B cell (primary cell): ENCODE measurements at regions not wholly inside any gene's neighbourhood (a gene's known extent, or its start where the extent isn't known, plus 50 kb on each side); places are given as distances from the start of the nearest gene placed in this dataset.

Experiments
- ATAC-seq: fragments of 200-7000 bp; cut with Tn5 transposase; one replicate; pipeline ENCODE4 v1.10.0; 2021; ENCODE audit warnings: low read depth, mild to moderate bottlenecking, moderate number of reproducible peaks, moderate library complexity
- CTCF ChIA-PET: fragments of 350-600 bp; sonication (Branson Sonifier 250); formaldehyde crosslinking; loops from one replicate; lab custom pipeline; 2021; ENCODE audit warnings: antibody characterized with exemption, inconsistent platforms; lab: Charles Lee
- POLR2A ChIA-PET: fragments of 350-600 bp; sonication (Branson Sonifier 250); formaldehyde crosslinking; loops from one replicate; lab custom pipeline; 2021; ENCODE audit warnings: antibody characterized with exemption; lab: Charles Lee
- DNase-seq: peaks from one replicate; pipeline ENCODE4 v3.0.0; 2013
- H2AFZ ChIP-seq: 2 replicates; pipeline ENCODE4 v1.6.1; 2012; ENCODE audit warnings: mild to moderate bottlenecking, low read depth, low read length; ENCODE audit not compliant: insufficient read depth, poor library complexity, severe bottlenecking
- H3K27ac ChIP-seq, 2 donors: 1 replicate in 1 of 2; 2 replicates in 1 of 2; pipeline ENCODE4 v1.5.1; 2012 to 2013; ENCODE audit warnings: low read length in 2 of 2, mild to moderate bottlenecking in 2 of 2, moderate library complexity in 1 of 2
- H3K27me3 ChIP-seq, 4 experiments: fragments of 200-600 bp in 1 of 4; sonication (generic) in 1 of 4; replicated peaks in 1 of 4; 1 replicate in 2 of 4; 2 replicates in 2 of 4; pipeline versions ENCODE4 v1.6.1 to v1.7.0; 2013 to 2016; ENCODE audit warnings: low read length in 3 of 4, mild to moderate bottlenecking in 2 of 4, mixed read lengths in 1 of 4, moderate library complexity in 1 of 4; ENCODE audit not compliant: insufficient read depth in 4 of 4, control insufficient read depth in 3 of 4; ENCODE audit errors: control extremely low read depth in 1 of 4
- H3K36me3 ChIP-seq, 2 experiments: replicated peaks in 1 of 2; 1 replicate in 1 of 2; 2 replicates in 1 of 2; pipeline versions ENCODE4 v1.6.1 to v1.7.1; 2013; ENCODE audit warnings: low read length in 1 of 2; ENCODE audit not compliant: insufficient read depth in 2 of 2, control insufficient read depth in 1 of 2; ENCODE audit errors: control extremely low read depth in 1 of 2, extremely low read depth in 1 of 2
- H3K4me1 ChIP-seq, 2 donors: fragments of 200-600 bp in 1 of 2; sonication (generic) in 1 of 2; 1 replicate in 1 of 2; 2 replicates in 1 of 2; pipeline versions ENCODE4 v1.5.1 to v1.6.1; 2013 to 2017; ENCODE audit warnings: low read length in 2 of 2; ENCODE audit not compliant: control insufficient read depth in 2 of 2, insufficient read depth in 2 of 2
- H3K4me2 ChIP-seq: replicated peaks from 2 replicates; pipeline ENCODE3; 2012; ENCODE audit warnings: mild to moderate bottlenecking, low read depth, low read length; ENCODE audit not compliant: poor library complexity, severe bottlenecking
- H3K4me3 ChIP-seq, 5 experiments: fragments of 200-600 bp in 1 of 5; sonication (generic) in 1 of 5; 1 replicate in 3 of 5; 2 replicates in 2 of 5; pipeline versions ENCODE4 v1.5.1 to v1.7.0; 2011 to 2016; ENCODE audit warnings: low read length in 4 of 5, mild to moderate bottlenecking in 4 of 5, low read depth in 2 of 5, control low read depth in 1 of 5, moderate library complexity in 1 of 5; ENCODE audit not compliant: insufficient read depth in 1 of 5; ENCODE audit errors: control extremely low read depth in 1 of 5, extremely low read depth in 1 of 5
- H3K79me2 ChIP-seq: fragments of 200-600 bp; sonication (generic); one replicate; pipeline ENCODE4 v1.6.0; 2016; ENCODE audit warnings: low read length; ENCODE audit not compliant: control insufficient read depth, insufficient read depth
- H3K9ac ChIP-seq: fragments of 200-600 bp; sonication (generic); 2 replicates; pipeline ENCODE4 v1.6.1; 2017; ENCODE audit warnings: mild to moderate bottlenecking, low read length, moderate library complexity
- H3K9me3 ChIP-seq, 3 donors: one replicate each; pipeline versions ENCODE4 v1.6.1 to v1.7.1; 2013; ENCODE audit warnings: low read length in 2 of 3; ENCODE audit not compliant: control insufficient read depth in 2 of 3, insufficient read depth in 1 of 3; ENCODE audit errors: control extremely low read depth in 1 of 3
- H4K20me1 ChIP-seq: 2 replicates; pipeline ENCODE4 v1.6.0; 2012; ENCODE audit warnings: mild to moderate bottlenecking, low read length; ENCODE audit not compliant: insufficient read depth, control insufficient read depth, poor library complexity, severe bottlenecking
- H3K27ac Mint-ChIP-seq: one replicate; pipeline ENCODE4 v1.8.0; 2021; ENCODE audit warnings: mixed read lengths
- H3K27me3 Mint-ChIP-seq: one replicate; pipeline ENCODE4 v1.8.0; 2021; ENCODE audit warnings: mixed read lengths
- H3K4me1 Mint-ChIP-seq: one replicate; pipeline ENCODE4 v1.8.0; 2021; ENCODE audit warnings: mixed read lengths
- H3K4me3 Mint-ChIP-seq: one replicate; pipeline ENCODE4 v1.8.0; 2021; ENCODE audit warnings: mixed read lengths
- H3K9me3 Mint-ChIP-seq: one replicate; pipeline ENCODE4 v1.8.0; 2022; ENCODE audit warnings: mixed read lengths; ENCODE audit not compliant: insufficient read depth
- EZH2 ChIP-seq: IDR thresholded peaks from 2 replicates; pipeline ENCODE4 v1.6.1; 2012; ENCODE audit warnings: borderline replicate concordance, low read depth, mild to moderate bottlenecking, moderate library complexity, low read length; ENCODE audit not compliant: insufficient read depth, poor library complexity, severe bottlenecking
- WGBS: methylation state at CpG from one replicate; pipeline ENCODE4 v1.1.5; 2013; ENCODE audit warnings: missing lambda C conversion rate; ENCODE audit not compliant: insufficient coverage; 5-methylcytosine and 5-hydroxymethylcytosine counted together
- intact Hi-C: fragments of 100-400 bp; cut with micrococcal nuclease; formaldehyde crosslinking; loops from one replicate; pipeline ENCODE4 v1.10.0; 2022
- TF ChIP-seq, protein P1 (sequence below): fragments of 200-600 bp; IDR thresholded peaks from one replicate; pipeline ENCODE4 v1.8.0; 2022; ENCODE audit warnings: antibody characterized with exemption, mild to moderate bottlenecking

DNA sequence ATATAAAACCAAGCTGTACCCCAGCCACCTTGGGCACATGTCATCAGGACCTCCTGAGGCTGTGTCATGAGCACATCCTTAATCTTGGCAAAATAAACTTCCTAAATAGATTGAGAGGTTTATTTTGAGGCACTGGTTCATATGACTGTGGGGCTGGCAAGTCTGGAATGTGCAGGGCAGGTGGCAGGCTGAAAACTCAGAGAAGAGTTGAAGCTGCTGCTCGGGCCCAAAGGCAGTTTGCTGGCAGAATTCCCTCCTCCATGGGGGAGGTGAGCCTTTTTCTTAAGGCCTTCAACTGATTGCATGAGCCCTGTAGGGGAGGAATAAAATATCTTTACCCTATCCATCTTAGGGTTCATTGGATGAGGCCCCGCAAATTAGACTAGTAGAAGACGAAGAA lies 72.2 kb upstream of the CDK20 start:
- no peak overlapping the region for H3K9ac ChIP-seq
- 58% methylated on average over 2 of the region's 3 CpGs for WGBS
- H3K9me3 Mint-ChIP-seq: peaks cover 3% of the 10 kb centered on the region
- H3K4me3 Mint-ChIP-seq: no peak overlapping the region
- no peaks in the 10 kb centered on the region for H4K20me1 ChIP-seq
- no peaks in the 10 kb centered on the region for H3K4me1 ChIP-seq
- no peaks in the 10 kb centered on the region for H3K36me3 ChIP-seq
- no peak for DNase-seq
- no peak for ATAC-seq
- H3K27me3 Mint-ChIP-seq: peaks cover 3% of the 10 kb centered on the region
- H3K27ac ChIP-seq: no peak overlapping the region
- H3K9me3 ChIP-seq: peaks cover 1 to 26% (median 10%) of the 10 kb centered on the region in 3 donors
- H3K4me3 ChIP-seq: no peak overlapping the region
- TF ChIP-seq EZH2: no peak
- TF ChIP-seq, protein P1, sequence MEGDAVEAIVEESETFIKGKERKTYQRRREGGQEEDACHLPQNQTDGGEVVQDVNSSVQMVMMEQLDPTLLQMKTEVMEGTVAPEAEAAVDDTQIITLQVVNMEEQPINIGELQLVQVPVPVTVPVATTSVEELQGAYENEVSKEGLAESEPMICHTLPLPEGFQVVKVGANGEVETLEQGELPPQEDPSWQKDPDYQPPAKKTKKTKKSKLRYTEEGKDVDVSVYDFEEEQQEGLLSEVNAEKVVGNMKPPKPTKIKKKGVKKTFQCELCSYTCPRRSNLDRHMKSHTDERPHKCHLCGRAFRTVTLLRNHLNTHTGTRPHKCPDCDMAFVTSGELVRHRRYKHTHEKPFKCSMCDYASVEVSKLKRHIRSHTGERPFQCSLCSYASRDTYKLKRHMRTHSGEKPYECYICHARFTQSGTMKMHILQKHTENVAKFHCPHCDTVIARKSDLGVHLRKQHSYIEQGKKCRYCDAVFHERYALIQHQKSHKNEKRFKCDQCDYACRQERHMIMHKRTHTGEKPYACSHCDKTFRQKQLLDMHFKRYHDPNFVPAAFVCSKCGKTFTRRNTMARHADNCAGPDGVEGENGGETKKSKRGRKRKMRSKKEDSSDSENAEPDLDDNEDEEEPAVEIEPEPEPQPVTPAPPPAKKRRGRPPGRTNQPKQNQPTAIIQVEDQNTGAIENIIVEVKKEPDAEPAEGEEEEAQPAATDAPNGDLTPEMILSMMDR: no peak
- no peaks in the 10 kb centered on the region for H3K4me1 Mint-ChIP-seq
- H3K79me2 ChIP-seq: no peaks in the 10 kb centered on the region
- no peak overlapping the region for H2AFZ ChIP-seq
- H3K4me2 ChIP-seq: no peak overlapping the region
- ChIA-PET CTCF (no interaction called here), POLR2A (no interaction called here)
- peaks cover 0 to 3% (median 0%) of the 10 kb centered on the region in 4 experiments for H3K27me3 ChIP-seq
- intact Hi-C loops: no loop called here
- H3K27ac Mint-ChIP-seq: no peak overlapping the region

DNA sequence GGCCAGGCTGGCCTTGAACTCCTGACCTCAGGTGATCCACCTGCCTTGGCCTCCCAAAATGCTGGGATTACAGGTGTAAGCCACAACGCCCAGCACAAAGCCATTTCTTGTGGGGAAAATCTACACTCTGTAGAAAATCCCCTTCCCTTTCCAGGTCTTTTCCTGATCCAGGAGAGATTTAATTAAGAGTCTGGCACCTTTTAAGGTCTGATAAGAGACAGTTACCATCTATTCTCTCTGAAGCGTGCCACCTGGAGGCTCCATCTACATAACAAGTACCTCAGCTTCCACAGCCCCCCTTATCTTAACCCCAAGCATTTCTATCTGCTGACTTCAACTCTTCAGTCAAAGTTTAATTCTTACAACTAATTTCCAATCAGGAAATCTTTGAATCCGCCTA lies 71.4 kb upstream of the CDK20 start:
- Histone ChIP-seq H3K79me2 (no peaks in the 10 kb centered on the region), H3K4me1 (no peaks in the 10 kb centered on the region), H2AFZ (no peak overlapping the region), H3K27me3 (peaks cover 0 to 3% (median 0%) of the 10 kb centered on the region in 4 experiments), H3K36me3 (no peaks in the 10 kb centered on the region), H3K4me3 (no peak overlapping the region), H3K9me3 (peaks cover 1 to 26% (median 10%) of the 10 kb centered on the region in 3 donors), H3K4me2 (no peak overlapping the region), H3K9ac (no peak overlapping the region), H3K27ac (no peak overlapping the region), H4K20me1 (no peaks in the 10 kb centered on the region)
- Mint-ChIP-seq H3K27ac (no peak overlapping the region), H3K27me3 (peaks cover 3% of the 10 kb centered on the region), H3K4me1 (no peaks in the 10 kb centered on the region), H3K9me3 (peaks cover 3% of the 10 kb centered on the region), H3K4me3 (no peak overlapping the region)
- TF ChIP-seq, protein P1: no peak
- no peak for TF ChIP-seq EZH2
- POLR2A ChIA-PET: no interaction called here
- intact Hi-C loops: no loop called here
- 100% methylated on average over 1 of the region's 3 CpGs for WGBS
- DNase-seq (no peak), ATAC-seq (no peak)
- CTCF ChIA-PET: no interaction called here
